ENCODE measurements at regions not wholly inside any gene's neighbourhood (a gene's known extent, or its start where the extent isn't known, plus 50 kb on each side); places are given as distances from the start of the nearest gene placed in this dataset.

GRCh38 chr18:38931754-38932050 lies 1366.1 kb upstream of the CELF4 start:
- ChIA-PET RAD21 (ENCODE audit: unreplicated experiment) (no interaction called here), SMC1A (ENCODE audit: uncharacterized antibody, unreplicated experiment) (interaction anchor here (1.0 to 1.2 kb wide), 2 partner anchors 9 to 11 kb away, joined by 4 read pairs; no protein-coding TSS in a partner anchor), POLR2A (no interaction called here), CTCF (interaction anchor here (1.0 kb wide), 1 partner anchor 25 kb away, joined by 3 read pairs; no protein-coding TSS in a partner anchor)
- Histone ChIP-seq H3K27ac (ENCODE audit: control insufficient read depth, insufficient read depth) (no peak overlapping the region), H3K27me3 (replicated peaks in 1 of 2; ENCODE audit: control insufficient read depth in 2 of 2, insufficient read depth in 2 of 2, low read length in 1 of 2) (no peaks in the 10 kb centered on the region), H3K9ac (ENCODE audit: control insufficient read depth, insufficient read depth, low read length) (no peak overlapping the region), H3K79me2 (ENCODE audit: control insufficient read depth, insufficient read depth, low read length) (no peaks in the 10 kb centered on the region), H4K20me1 (ENCODE audit: control insufficient read depth, insufficient read depth) (no peaks in the 10 kb centered on the region), H3K4me3 (no peak overlapping the region), H3K36me3 (ENCODE audit: control insufficient read depth in 2 of 2, insufficient read depth in 2 of 2, low read length in 1 of 2) (no peaks in the 10 kb centered on the region), H3K4me1 (ENCODE audit: control insufficient read depth, insufficient read depth, low read length) (no peaks in the 10 kb centered on the region), H3K9me3 (replicated peaks; ENCODE audit: control insufficient read depth, insufficient read depth, low read length) (no peaks in the 10 kb centered on the region; the same call in 2 of the 3 replicates), H3K4me2 (ENCODE audit: control insufficient read depth, insufficient read depth) (no peak overlapping the region), H2AFZ (ENCODE audit: control insufficient read depth, low read depth, low read length) (no peak overlapping the region)
- WGBS (ENCODE audit: insufficient coverage, insufficient replicate concordance, low lambda C conversion rate, missing lambda C conversion rate) = 96% methylated on average over 3 of the region's 3 CpGs
- TF ChIP-seq MTA3 (IDR thresholded peaks at IDR 0.05; ENCODE audit: borderline replicate concordance, low read length) (no peak), BCLAF1 (IDR thresholded peaks at IDR 0.05) (no peak), MAX (IDR thresholded peaks at IDR 0.05; ENCODE audit: low read depth, low read length) (no peak), ZNF217 (IDR thresholded peaks at IDR 0.05) (no peak), IRF5 (IDR thresholded peaks at IDR 0.05; ENCODE audit: borderline replicate concordance) (no peak), TCF7 (IDR thresholded peaks at IDR 0.05; ENCODE audit: borderline replicate concordance) (no peak), JUND (IDR thresholded peaks at IDR 0.05; ENCODE audit: low read depth, low read length) (no peak), CTCF (IDR thresholded peaks at IDR 0.05 in 2 of 3, conservative IDR thresholded peaks at IDR 0.05 in 1 of 3; ENCODE audit: control insufficient read depth in 2 of 3, extremely low read depth in 1 of 3, insufficient read depth in 1 of 3, low read depth in 3 of 3, low read length in 3 of 3) (no peak), RBBP5 (conservative IDR thresholded peaks at IDR 0.05) (no peak)
- BruUV-seq (replicated peaks) = no TSS peak
- ATAC-seq (no peak), FAIRE-seq (no peak), DNase-seq (ENCODE audit: low read depth, low spot score) (no peak)
- in situ Hi-C loops (cut with MboI) (loop anchor here (25.0 kb wide), 1 partner anchor 1206 kb away; no protein-coding TSS in a partner anchor), intact Hi-C loops (cut with micrococcal nuclease; ENCODE audit: unreplicated experiment) (loop anchor here (2.0 kb wide), 1 partner anchor 321 kb away; no protein-coding TSS in a partner anchor)

All from GM12878 (cell line).